ENCODE measurements at regions not wholly inside any gene's neighbourhood (a gene's known extent, or its start where the extent isn't known, plus 50 kb on each side); places are given as distances from the start of the nearest gene placed in this dataset.

DNA sequence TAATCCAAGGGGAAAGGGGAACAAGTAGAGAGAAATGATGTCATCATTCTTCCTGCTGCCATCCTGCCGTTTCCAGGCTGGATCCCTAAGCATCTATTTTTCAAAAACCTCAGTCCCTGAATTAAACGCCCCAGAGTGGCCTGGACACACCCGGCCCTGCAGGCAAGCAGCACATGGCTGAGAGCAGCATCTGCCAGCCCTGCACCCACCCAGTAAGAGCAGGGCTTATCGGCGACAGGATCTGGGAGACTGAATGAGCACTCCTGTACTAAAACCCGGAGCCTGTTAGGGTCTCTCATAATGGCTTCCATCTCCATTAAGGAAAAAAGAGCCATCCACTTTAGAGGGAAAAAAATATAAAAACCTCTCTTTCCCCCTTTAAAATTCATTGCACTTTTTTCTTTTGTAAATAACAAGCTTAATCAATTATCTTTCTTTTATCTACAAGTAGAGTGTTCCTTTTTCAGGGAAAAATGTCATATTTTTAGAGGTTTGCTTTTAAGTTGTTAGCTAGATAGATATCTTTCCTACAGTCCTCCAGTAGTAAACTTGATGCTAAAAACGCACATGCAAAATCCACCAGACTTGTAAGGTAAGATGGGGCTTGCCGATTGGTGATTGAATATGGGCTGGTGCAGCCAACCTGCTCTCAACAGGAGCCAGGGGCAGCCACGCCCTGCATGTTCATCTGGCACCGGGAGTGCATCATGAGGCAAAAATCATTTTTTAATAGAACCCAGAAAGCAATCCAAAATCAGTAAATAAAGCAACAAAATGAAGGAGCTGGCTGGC, 457.8 kb downstream of the EIPR1 start:
- Histone ChIP-seq H3K79me2 (ENCODE audit: insufficient read depth, low read length) (no peaks in the 10 kb centered on the region), H3K4me3 (ENCODE audit: insufficient read depth, low read length) (no peak overlapping the region), H3K27me3 (ENCODE audit: insufficient read depth, low read length) (no peaks in the 10 kb centered on the region), H3K27ac (ENCODE audit: low read depth, low read length) (no peak overlapping the region), H3K4me2 (ENCODE audit: insufficient read depth, low read length) (no peak overlapping the region), H3K9me3 (ENCODE audit: low read depth, low read length) (peaks cover 2% of the 10 kb centered on the region), H3K4me1 (ENCODE audit: insufficient read depth, low read length) (no peaks in the 10 kb centered on the region), H3K36me3 (ENCODE audit: insufficient read depth, low read length) (no peaks in the 10 kb centered on the region), H2AFZ (ENCODE audit: low read length) (no peak overlapping the region), H4K20me1 (ENCODE audit: insufficient read depth, low read length) (no peaks in the 10 kb centered on the region)
- DNase-seq (ENCODE audit: insufficient read length, low spot score, missing footprints): no peak
- TF ChIP-seq, protein P1, sequence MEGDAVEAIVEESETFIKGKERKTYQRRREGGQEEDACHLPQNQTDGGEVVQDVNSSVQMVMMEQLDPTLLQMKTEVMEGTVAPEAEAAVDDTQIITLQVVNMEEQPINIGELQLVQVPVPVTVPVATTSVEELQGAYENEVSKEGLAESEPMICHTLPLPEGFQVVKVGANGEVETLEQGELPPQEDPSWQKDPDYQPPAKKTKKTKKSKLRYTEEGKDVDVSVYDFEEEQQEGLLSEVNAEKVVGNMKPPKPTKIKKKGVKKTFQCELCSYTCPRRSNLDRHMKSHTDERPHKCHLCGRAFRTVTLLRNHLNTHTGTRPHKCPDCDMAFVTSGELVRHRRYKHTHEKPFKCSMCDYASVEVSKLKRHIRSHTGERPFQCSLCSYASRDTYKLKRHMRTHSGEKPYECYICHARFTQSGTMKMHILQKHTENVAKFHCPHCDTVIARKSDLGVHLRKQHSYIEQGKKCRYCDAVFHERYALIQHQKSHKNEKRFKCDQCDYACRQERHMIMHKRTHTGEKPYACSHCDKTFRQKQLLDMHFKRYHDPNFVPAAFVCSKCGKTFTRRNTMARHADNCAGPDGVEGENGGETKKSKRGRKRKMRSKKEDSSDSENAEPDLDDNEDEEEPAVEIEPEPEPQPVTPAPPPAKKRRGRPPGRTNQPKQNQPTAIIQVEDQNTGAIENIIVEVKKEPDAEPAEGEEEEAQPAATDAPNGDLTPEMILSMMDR (IDR thresholded peaks at IDR 0.05; ENCODE audit: extremely low read depth, low read depth, low read length): no peak

DNA sequence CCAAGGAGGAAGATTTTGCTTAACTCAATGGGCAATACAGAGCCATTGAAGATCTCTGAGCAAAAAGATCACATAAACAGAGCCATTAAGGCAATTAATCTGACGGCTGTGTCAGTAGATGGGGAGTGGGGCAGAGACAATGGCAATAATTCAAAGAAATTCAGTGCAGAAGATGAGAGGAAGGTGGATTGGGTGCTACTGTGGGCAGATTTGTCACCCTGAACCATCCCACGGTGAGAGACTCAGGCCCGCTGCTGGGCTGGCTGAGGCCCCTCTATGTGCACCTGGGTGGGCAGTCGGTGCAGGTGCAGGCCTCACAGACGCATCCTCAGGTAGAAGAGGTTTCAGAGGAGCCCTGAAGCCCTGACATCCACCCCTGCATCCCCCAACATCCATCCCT, 458.6 kb downstream of the EIPR1 start:
- no peaks in the 10 kb centered on the region for H3K4me1 ChIP-seq (ENCODE audit: insufficient read depth, low read length)
- no peak overlapping the region for H2AFZ ChIP-seq (ENCODE audit: low read length)
- no peak overlapping the region for H3K4me3 ChIP-seq (ENCODE audit: insufficient read depth, low read length)
- no peaks in the 10 kb centered on the region for H3K27me3 ChIP-seq (ENCODE audit: insufficient read depth, low read length)
- H3K27ac ChIP-seq (ENCODE audit: low read depth, low read length): no peak overlapping the region
- TF ChIP-seq, protein P1 (IDR thresholded peaks at IDR 0.05; ENCODE audit: extremely low read depth, low read depth, low read length): no peak
- H3K4me2 ChIP-seq (ENCODE audit: insufficient read depth, low read length): no peak overlapping the region
- no peak for DNase-seq (ENCODE audit: insufficient read length, low spot score, missing footprints)
- H4K20me1 ChIP-seq (ENCODE audit: insufficient read depth, low read length): no peaks in the 10 kb centered on the region
- no peaks in the 10 kb centered on the region for H3K79me2 ChIP-seq (ENCODE audit: insufficient read depth, low read length)
- H3K9me3 ChIP-seq (ENCODE audit: low read depth, low read length): peaks cover 2% of the 10 kb centered on the region
- H3K36me3 ChIP-seq (ENCODE audit: insufficient read depth, low read length): no peaks in the 10 kb centered on the region

DNA sequence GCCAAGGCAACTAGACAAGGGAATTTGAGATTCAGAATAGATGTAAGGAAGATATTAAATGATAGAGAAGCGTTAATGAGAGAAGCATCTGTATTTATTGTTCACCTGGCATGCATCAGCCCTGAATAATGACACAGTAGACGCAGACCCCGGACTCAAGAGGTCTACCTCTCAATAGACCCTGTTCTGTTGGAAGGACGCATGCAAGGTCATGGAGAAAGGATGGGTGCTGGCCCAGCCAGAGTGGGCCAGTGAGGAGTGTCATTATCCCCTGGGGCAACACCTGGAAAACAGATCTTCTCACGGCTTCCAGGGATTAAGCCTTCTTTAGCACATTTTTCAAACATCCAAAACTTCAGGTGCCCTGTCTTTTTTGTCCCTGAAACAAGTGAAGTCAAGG, 461.0 kb downstream of the EIPR1 start:
- no peaks in the 10 kb centered on the region for H4K20me1 ChIP-seq (ENCODE audit: insufficient read depth, low read length)
- no peaks in the 10 kb centered on the region for H3K79me2 ChIP-seq (ENCODE audit: insufficient read depth, low read length)
- H3K27me3 ChIP-seq (ENCODE audit: insufficient read depth, low read length): no peaks in the 10 kb centered on the region
- peaks cover 2% of the 10 kb centered on the region for H3K9me3 ChIP-seq (ENCODE audit: low read depth, low read length)
- no peaks in the 10 kb centered on the region for H3K4me1 ChIP-seq (ENCODE audit: insufficient read depth, low read length)
- no peak overlapping the region for H2AFZ ChIP-seq (ENCODE audit: low read length)
- no peak for DNase-seq (ENCODE audit: insufficient read length, low spot score, missing footprints)
- TF ChIP-seq, protein P1 (IDR thresholded peaks at IDR 0.05; ENCODE audit: extremely low read depth, low read depth, low read length): no peak
- no peak overlapping the region for H3K4me2 ChIP-seq (ENCODE audit: insufficient read depth, low read length)
- no peak overlapping the region for H3K27ac ChIP-seq (ENCODE audit: low read depth, low read length)
- no peaks in the 10 kb centered on the region for H3K36me3 ChIP-seq (ENCODE audit: insufficient read depth, low read length)
- no peak overlapping the region for H3K4me3 ChIP-seq (ENCODE audit: insufficient read depth, low read length)

DNA sequence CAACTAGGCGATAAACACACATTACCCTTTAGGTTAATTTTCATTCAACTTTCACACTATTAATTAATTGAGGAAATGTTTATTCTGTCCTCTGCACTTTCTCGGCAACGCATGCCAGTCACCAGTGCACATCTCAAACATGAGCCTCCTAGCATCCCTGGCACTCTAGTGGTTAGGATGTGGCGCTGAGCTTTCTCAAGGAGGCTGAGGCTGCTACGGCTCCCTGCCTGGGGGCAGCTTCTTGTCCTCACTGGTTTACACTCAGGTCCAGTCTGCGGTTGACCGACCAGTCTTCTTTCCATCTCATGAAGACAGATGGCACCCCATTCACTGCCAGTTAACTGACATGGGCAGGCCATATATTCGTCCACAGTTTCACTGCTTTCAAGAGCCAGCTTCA, 463.4 kb downstream of the EIPR1 start:
- Histone ChIP-seq H4K20me1 (ENCODE audit: insufficient read depth, low read length) (no peaks in the 10 kb centered on the region), H3K4me3 (ENCODE audit: insufficient read depth, low read length) (no peak overlapping the region), H3K36me3 (ENCODE audit: insufficient read depth, low read length) (no peaks in the 10 kb centered on the region), H3K4me1 (ENCODE audit: insufficient read depth, low read length) (no peaks in the 10 kb centered on the region), H3K9me3 (ENCODE audit: low read depth, low read length) (peaks cover 2% of the 10 kb centered on the region), H3K27ac (ENCODE audit: low read depth, low read length) (no peak overlapping the region), H3K79me2 (ENCODE audit: insufficient read depth, low read length) (no peaks in the 10 kb centered on the region), H3K4me2 (ENCODE audit: insufficient read depth, low read length) (no peak overlapping the region), H2AFZ (ENCODE audit: low read length) (no peak overlapping the region), H3K27me3 (ENCODE audit: insufficient read depth, low read length) (no peaks in the 10 kb centered on the region)
- no peak for DNase-seq (ENCODE audit: insufficient read length, low spot score, missing footprints)
- TF ChIP-seq, protein P1 (IDR thresholded peaks at IDR 0.05; ENCODE audit: extremely low read depth, low read depth, low read length): no peak

All from osteoblast (primary cell).